WTC11 (cell line): ENCODE measurements at regions not wholly inside any gene's neighbourhood (a gene's known extent, or its start where the extent isn't known, plus 50 kb on each side); places are given as distances from the start of the nearest gene placed in this dataset.

ENCODE experiments used
- GRHL2 ChIP-seq: fragments of 250-450 bp; sonication (Bioruptor Pico); IDR thresholded peaks from 2 replicates; pipeline ENCODE4 v1.8.0; 2022; ENCODE audit warnings: mild to moderate bottlenecking, moderate library complexity; ENCODE audit not compliant: insufficient replicate concordance, severe bottlenecking
- HMGXB4 ChIP-seq: sonication (generic); formaldehyde crosslinking; IDR thresholded peaks from 2 replicates; pipeline ENCODE4 v1.8.1; 2023; ENCODE audit warnings: mild to moderate bottlenecking, moderate library complexity, missing genetic modification reagents
- NFE2L1 ChIP-seq: sonication (generic); formaldehyde crosslinking; IDR thresholded peaks from 2 replicates; pipeline ENCODE4 v1.8.1; 2023; ENCODE audit warnings: missing genetic modification reagents
- PREB ChIP-seq: sonication (generic); formaldehyde crosslinking; IDR thresholded peaks from 2 replicates; pipeline ENCODE4 v1.8.1; 2022; ENCODE audit warnings: mild to moderate bottlenecking, missing genetic modification reagents, moderate library complexity, borderline replicate concordance
- SP1 ChIP-seq: sonication (generic); formaldehyde crosslinking; conservative IDR thresholded peaks from 2 replicates; pipeline ENCODE4 v1.8.1; 2022; ENCODE audit warnings: missing genetic modification reagents
- STAT6 ChIP-seq: sonication (generic); formaldehyde crosslinking; conservative IDR thresholded peaks from 2 replicates; pipeline ENCODE4 v1.8.1; 2023; ENCODE audit warnings: mild to moderate bottlenecking, low read depth, missing genetic modification reagents, moderate library complexity
- TEAD4 ChIP-seq: sonication (generic); formaldehyde crosslinking; IDR thresholded peaks from 2 replicates; pipeline ENCODE4 v1.8.0; 2022; ENCODE audit warnings: mild to moderate bottlenecking, missing genetic modification reagents
- USF1 ChIP-seq: sonication (generic); formaldehyde crosslinking; IDR thresholded peaks from 2 replicates; pipeline ENCODE4 v1.8.0; 2022; ENCODE audit warnings: mild to moderate bottlenecking, missing genetic modification reagents
- ZNF138 ChIP-seq: sonication (generic); formaldehyde crosslinking; conservative IDR thresholded peaks from 2 replicates; pipeline ENCODE4 v1.8.1; 2022; ENCODE audit warnings: mild to moderate bottlenecking, moderate library complexity, missing genetic modification reagents
- TF ChIP-seq, protein P1 (sequence below): fragments of 200-600 bp; IDR thresholded peaks from 2 replicates; pipeline ENCODE4 v1.8.0; 2022; ENCODE audit warnings: antibody characterized with exemption
- TF ChIP-seq, protein P2 (sequence below): sonication (generic); formaldehyde crosslinking; IDR thresholded peaks from 2 replicates; pipeline ENCODE4 v1.8.1; 2023; ENCODE audit warnings: mild to moderate bottlenecking, missing genetic modification reagents, moderate library complexity
- TF ChIP-seq, protein P3 (sequence below): sonication (generic); formaldehyde crosslinking; IDR thresholded peaks from 2 replicates; pipeline ENCODE4 v1.8.1; 2022; ENCODE audit warnings: low read depth, missing genetic modification reagents, borderline replicate concordance

- TF ChIP-seq, protein P1, sequence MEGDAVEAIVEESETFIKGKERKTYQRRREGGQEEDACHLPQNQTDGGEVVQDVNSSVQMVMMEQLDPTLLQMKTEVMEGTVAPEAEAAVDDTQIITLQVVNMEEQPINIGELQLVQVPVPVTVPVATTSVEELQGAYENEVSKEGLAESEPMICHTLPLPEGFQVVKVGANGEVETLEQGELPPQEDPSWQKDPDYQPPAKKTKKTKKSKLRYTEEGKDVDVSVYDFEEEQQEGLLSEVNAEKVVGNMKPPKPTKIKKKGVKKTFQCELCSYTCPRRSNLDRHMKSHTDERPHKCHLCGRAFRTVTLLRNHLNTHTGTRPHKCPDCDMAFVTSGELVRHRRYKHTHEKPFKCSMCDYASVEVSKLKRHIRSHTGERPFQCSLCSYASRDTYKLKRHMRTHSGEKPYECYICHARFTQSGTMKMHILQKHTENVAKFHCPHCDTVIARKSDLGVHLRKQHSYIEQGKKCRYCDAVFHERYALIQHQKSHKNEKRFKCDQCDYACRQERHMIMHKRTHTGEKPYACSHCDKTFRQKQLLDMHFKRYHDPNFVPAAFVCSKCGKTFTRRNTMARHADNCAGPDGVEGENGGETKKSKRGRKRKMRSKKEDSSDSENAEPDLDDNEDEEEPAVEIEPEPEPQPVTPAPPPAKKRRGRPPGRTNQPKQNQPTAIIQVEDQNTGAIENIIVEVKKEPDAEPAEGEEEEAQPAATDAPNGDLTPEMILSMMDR = no peak
- TF ChIP-seq, protein P2, sequence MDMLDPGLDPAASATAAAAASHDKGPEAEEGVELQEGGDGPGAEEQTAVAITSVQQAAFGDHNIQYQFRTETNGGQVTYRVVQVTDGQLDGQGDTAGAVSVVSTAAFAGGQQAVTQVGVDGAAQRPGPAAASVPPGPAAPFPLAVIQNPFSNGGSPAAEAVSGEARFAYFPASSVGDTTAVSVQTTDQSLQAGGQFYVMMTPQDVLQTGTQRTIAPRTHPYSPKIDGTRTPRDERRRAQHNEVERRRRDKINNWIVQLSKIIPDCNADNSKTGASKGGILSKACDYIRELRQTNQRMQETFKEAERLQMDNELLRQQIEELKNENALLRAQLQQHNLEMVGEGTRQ (CRISPR knock-in tag) = no peak
- TF ChIP-seq, protein P3, sequence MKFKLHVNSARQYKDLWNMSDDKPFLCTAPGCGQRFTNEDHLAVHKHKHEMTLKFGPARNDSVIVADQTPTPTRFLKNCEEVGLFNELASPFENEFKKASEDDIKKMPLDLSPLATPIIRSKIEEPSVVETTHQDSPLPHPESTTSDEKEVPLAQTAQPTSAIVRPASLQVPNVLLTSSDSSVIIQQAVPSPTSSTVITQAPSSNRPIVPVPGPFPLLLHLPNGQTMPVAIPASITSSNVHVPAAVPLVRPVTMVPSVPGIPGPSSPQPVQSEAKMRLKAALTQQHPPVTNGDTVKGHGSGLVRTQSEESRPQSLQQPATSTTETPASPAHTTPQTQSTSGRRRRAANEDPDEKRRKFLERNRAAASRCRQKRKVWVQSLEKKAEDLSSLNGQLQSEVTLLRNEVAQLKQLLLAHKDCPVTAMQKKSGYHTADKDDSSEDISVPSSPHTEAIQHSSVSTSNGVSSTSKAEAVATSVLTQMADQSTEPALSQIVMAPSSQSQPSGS (CRISPR knock-in tag) = no peak
- TF ChIP-seq GRHL2 (CRISPR knock-in tag) = no peak
- no peak for TF ChIP-seq ZNF138 (CRISPR knock-in tag)
- no peak for TF ChIP-seq TEAD4 (CRISPR knock-in tag)
- no peak for TF ChIP-seq HMGXB4
- TF ChIP-seq USF1 = no peak
- TF ChIP-seq NFE2L1 (CRISPR knock-in tag) = no peak
- no peak for TF ChIP-seq STAT6 (CRISPR knock-in tag)
- no peak for TF ChIP-seq SP1 (CRISPR knock-in tag)
- TF ChIP-seq PREB (CRISPR knock-in tag) = no peak
Observed at GRCh38 chr19:31589109-31589508, 239.9 kb upstream of the TSHZ3 start.
